ENCODE measurements at regions not wholly inside any gene's neighbourhood (a gene's known extent, or its start where the extent isn't known, plus 50 kb on each side); places are given as distances from the start of the nearest gene placed in this dataset.

GRCh38 chr10:123429706-123430221, 236.4 kb upstream of the GPR26 start:
- TF ChIP-seq CTCF (IDR thresholded peaks at IDR 0.05) = no peak
- TF ChIP-seq POLR2A (IDR thresholded peaks at IDR 0.05) = no peak
